ENCODE measurements at regions not wholly inside any gene's neighbourhood (a gene's known extent, or its start where the extent isn't known, plus 50 kb on each side); places are given as distances from the start of the nearest gene placed in this dataset.

DNA sequence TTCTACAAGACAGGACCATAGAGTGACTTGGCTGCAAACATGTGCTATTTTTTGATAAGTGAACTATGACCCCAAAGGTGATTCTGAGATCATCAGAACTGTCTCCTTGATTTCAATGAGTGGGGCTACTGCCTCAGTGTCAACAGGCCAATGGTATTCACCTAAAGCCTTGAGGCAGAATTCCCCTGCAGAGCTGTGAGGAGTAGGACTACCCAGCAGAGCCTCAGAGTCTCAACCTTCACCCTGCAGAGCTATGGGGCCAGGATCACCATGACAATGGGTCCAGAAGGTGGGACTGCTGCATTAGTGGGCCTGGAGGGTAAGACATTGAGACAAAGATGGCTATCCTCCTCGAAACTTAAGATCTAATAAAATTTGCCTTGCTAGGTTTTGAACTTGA lies 1668.2 kb upstream of the SLC39A10 start:
- Histone ChIP-seq H2AFZ (ENCODE audit: low read length) (peak overlapping the region; percentile 64), H3K4me1 (ENCODE audit: insufficient read depth, low read length) (no peaks in the 10 kb centered on the region), H3K79me2 (ENCODE audit: insufficient read depth, low read length) (no peaks in the 10 kb centered on the region), H3K27ac (ENCODE audit: low read depth, low read length) (no peak overlapping the region), H3K4me3 (ENCODE audit: insufficient read depth, low read length) (no peak overlapping the region), H3K4me2 (ENCODE audit: insufficient read depth, low read length) (no peak overlapping the region), H4K20me1 (ENCODE audit: insufficient read depth, low read length) (no peaks in the 10 kb centered on the region), H3K27me3 (ENCODE audit: insufficient read depth, low read length) (no peaks in the 10 kb centered on the region), H3K36me3 (ENCODE audit: insufficient read depth, low read length) (no peaks in the 10 kb centered on the region), H3K9me3 (ENCODE audit: low read depth, low read length) (no peaks in the 10 kb centered on the region)
- TF ChIP-seq, protein P1, sequence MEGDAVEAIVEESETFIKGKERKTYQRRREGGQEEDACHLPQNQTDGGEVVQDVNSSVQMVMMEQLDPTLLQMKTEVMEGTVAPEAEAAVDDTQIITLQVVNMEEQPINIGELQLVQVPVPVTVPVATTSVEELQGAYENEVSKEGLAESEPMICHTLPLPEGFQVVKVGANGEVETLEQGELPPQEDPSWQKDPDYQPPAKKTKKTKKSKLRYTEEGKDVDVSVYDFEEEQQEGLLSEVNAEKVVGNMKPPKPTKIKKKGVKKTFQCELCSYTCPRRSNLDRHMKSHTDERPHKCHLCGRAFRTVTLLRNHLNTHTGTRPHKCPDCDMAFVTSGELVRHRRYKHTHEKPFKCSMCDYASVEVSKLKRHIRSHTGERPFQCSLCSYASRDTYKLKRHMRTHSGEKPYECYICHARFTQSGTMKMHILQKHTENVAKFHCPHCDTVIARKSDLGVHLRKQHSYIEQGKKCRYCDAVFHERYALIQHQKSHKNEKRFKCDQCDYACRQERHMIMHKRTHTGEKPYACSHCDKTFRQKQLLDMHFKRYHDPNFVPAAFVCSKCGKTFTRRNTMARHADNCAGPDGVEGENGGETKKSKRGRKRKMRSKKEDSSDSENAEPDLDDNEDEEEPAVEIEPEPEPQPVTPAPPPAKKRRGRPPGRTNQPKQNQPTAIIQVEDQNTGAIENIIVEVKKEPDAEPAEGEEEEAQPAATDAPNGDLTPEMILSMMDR (IDR thresholded peaks at IDR 0.05; ENCODE audit: extremely low read depth, low read depth, low read length): no peak
- no peak for DNase-seq (ENCODE audit: insufficient read length, low spot score, missing footprints)

DNA sequence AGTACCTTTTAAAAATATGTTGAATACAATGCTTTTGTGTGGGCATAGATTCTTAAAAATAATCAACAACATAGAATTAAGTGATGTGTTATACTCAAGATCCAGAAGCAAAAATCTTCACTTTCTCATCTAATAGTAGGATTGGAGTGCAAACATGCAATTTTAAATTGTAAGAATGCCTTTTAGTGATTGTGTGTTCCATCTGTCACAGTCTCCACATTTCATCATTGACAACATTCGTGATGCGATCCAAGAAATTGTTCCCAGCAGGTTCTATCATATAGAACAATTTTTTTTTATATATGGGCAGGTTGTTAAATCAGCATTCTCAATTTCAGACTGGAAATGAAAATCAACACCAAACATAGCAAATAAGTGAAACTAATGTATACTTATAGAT lies 1671.8 kb upstream of the SLC39A10 start:
- TF ChIP-seq, protein P1 (IDR thresholded peaks at IDR 0.05; ENCODE audit: extremely low read depth, low read depth, low read length): no peak
- Histone ChIP-seq H3K27ac (ENCODE audit: low read depth, low read length) (no peak overlapping the region), H3K79me2 (ENCODE audit: insufficient read depth, low read length) (no peaks in the 10 kb centered on the region), H3K36me3 (ENCODE audit: insufficient read depth, low read length) (no peaks in the 10 kb centered on the region), H3K4me2 (ENCODE audit: insufficient read depth, low read length) (no peak overlapping the region), H3K4me3 (ENCODE audit: insufficient read depth, low read length) (no peak overlapping the region), H3K27me3 (ENCODE audit: insufficient read depth, low read length) (no peaks in the 10 kb centered on the region), H3K4me1 (ENCODE audit: insufficient read depth, low read length) (no peaks in the 10 kb centered on the region), H4K20me1 (ENCODE audit: insufficient read depth, low read length) (no peaks in the 10 kb centered on the region), H3K9me3 (ENCODE audit: low read depth, low read length) (no peaks in the 10 kb centered on the region), H2AFZ (ENCODE audit: low read length) (no peak overlapping the region)
- no peak for DNase-seq (ENCODE audit: insufficient read length, low spot score, missing footprints)

DNA sequence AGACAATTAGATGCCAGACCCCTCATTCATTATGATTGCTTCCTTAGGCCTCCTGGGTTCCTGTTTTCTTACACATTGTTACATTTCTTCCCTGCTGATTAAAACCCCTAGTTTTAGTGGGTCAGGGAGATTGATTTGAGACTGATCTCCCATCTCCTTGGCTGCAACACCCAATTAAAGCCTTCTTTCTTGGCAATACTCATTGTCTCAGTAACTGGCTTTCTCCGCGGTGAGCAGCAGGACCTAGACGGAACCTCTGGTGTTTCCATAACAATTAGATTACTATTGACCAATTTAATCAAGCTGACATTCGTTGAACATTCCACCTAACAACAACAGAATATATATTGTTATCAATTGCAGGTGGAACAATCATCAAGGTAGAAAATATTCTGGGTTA lies 1676.4 kb upstream of the SLC39A10 start:
- H3K4me2 ChIP-seq (ENCODE audit: insufficient read depth, low read length): no peak overlapping the region
- DNase-seq (ENCODE audit: insufficient read length, low spot score, missing footprints): no peak
- no peaks in the 10 kb centered on the region for H3K9me3 ChIP-seq (ENCODE audit: low read depth, low read length)
- H2AFZ ChIP-seq (ENCODE audit: low read length): no peak overlapping the region
- H3K4me3 ChIP-seq (ENCODE audit: insufficient read depth, low read length): no peak overlapping the region
- H4K20me1 ChIP-seq (ENCODE audit: insufficient read depth, low read length): no peaks in the 10 kb centered on the region
- no peaks in the 10 kb centered on the region for H3K36me3 ChIP-seq (ENCODE audit: insufficient read depth, low read length)
- no peaks in the 10 kb centered on the region for H3K4me1 ChIP-seq (ENCODE audit: insufficient read depth, low read length)
- no peaks in the 10 kb centered on the region for H3K27me3 ChIP-seq (ENCODE audit: insufficient read depth, low read length)
- no peaks in the 10 kb centered on the region for H3K79me2 ChIP-seq (ENCODE audit: insufficient read depth, low read length)
- H3K27ac ChIP-seq (ENCODE audit: low read depth, low read length): no peak overlapping the region
- TF ChIP-seq, protein P1 (IDR thresholded peaks at IDR 0.05; ENCODE audit: extremely low read depth, low read depth, low read length): no peak

DNA sequence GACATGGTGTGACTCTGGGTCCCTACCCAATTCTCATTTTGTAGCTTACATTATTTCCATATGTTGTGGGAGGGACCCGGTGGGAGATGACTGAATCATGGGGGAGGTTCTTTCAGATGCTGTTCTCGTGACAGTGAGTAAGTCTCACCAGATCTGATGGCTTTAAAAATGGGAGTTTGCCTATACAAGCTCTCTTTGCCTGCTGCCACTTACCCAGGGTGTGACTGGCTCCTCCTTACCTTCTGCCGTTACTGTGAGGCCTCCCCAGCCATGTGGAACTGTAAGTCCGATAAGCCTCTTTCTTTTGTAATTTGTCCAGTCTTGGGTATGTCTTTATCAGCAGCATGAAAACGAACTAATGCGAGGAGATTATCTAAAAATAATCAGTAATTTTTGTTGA lies 1683.2 kb upstream of the SLC39A10 start:
- no peak for DNase-seq (ENCODE audit: insufficient read length, low spot score, missing footprints)
- H3K9me3 ChIP-seq (ENCODE audit: low read depth, low read length): no peaks in the 10 kb centered on the region
- no peak overlapping the region for H3K27ac ChIP-seq (ENCODE audit: low read depth, low read length)
- no peak overlapping the region for H3K4me2 ChIP-seq (ENCODE audit: insufficient read depth, low read length)
- H2AFZ ChIP-seq (ENCODE audit: low read length): no peak overlapping the region
- no peaks in the 10 kb centered on the region for H3K4me1 ChIP-seq (ENCODE audit: insufficient read depth, low read length)
- no peaks in the 10 kb centered on the region for H3K27me3 ChIP-seq (ENCODE audit: insufficient read depth, low read length)
- no peak overlapping the region for H3K4me3 ChIP-seq (ENCODE audit: insufficient read depth, low read length)
- TF ChIP-seq, protein P1 (IDR thresholded peaks at IDR 0.05; ENCODE audit: extremely low read depth, low read depth, low read length): no peak
- H4K20me1 ChIP-seq (ENCODE audit: insufficient read depth, low read length): no peaks in the 10 kb centered on the region
- H3K36me3 ChIP-seq (ENCODE audit: insufficient read depth, low read length): no peaks in the 10 kb centered on the region
- H3K79me2 ChIP-seq (ENCODE audit: insufficient read depth, low read length): no peaks in the 10 kb centered on the region

Measured in osteoblast (primary cell).